Activated CD8-positive, alpha-beta memory T cell treated with anti-CD3 and anti-CD28 coated beads, Interleukin-2, amount 50 U/mL, for 1 hour (primary cell): ENCODE measurements at regions not wholly inside any gene's neighbourhood (a gene's known extent, or its start where the extent isn't known, plus 50 kb on each side); places are given as distances from the start of the nearest gene placed in this dataset.

ENCODE experiments used
- DNase-seq: peaks from one replicate; pipeline ENCODE4 v3.0.0-alpha.2; 2020; ENCODE audit errors: extremely low read depth

DNA sequence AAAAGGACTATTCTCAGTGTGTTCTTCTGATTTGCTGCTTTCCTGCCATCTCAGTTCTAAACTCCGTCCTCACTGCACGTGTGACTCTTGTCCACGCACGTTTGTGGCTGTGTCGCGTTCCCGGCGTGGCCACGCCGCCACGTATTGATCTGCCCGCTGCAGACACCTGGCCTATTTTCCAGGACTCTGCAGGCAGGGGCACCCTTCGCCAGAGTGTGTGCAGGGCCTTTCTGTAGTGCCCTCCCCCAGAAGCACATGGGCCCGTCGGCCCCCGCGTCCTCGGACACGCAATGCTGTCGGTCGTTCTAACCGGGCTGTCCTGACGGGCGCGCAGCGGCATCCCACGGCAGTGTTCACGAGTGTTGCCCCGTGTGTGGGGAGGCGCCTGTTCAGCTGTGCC lies 87.6 kb downstream of the YTHDF1 start:
- DNase-seq, result no peak

- DNase-seq, result no peak
Observed at GRCh38 chr20:63127700-63128364, 88.1 kb downstream of the YTHDF1 start.

DNA sequence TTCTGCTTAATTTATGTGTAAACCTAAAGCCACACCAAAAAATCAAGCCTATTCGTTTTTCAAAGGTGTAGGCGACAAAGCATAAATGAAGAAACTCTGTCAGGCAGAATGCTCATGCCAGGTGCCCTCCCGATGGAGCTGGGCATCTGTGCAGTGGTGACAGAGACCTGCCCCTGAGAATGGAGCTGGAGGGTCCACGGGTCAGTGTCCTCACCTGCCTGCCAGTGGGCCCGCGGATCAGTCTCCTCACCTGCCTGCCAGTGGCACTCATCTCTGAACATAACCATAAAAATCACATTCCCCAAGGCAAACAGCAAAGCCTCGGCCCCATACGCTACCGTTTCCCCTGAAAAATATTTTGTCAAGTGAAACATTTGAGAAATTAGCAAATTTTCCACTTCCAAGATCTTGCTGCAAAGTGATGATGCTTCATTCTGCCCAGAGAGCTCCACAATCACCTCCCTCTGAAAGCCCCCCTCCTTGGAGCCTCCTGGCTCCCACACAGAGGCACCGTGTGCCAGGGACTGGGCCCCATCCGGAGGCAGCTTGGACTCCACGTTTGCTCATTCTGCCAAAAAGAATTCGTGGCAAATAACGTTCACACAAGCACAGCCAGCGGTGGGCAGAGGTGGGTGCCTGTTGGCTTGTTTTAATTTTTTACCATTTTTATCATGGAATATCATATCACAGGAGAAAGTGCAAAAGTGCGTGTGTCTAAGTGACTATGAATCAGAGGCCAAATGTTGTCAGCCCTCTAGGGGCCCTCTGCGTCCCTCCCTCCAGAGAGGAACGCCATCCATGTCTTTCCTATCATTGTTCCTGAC lies 88.8 kb downstream of the YTHDF1 start:
- no peak for DNase-seq

DNA sequence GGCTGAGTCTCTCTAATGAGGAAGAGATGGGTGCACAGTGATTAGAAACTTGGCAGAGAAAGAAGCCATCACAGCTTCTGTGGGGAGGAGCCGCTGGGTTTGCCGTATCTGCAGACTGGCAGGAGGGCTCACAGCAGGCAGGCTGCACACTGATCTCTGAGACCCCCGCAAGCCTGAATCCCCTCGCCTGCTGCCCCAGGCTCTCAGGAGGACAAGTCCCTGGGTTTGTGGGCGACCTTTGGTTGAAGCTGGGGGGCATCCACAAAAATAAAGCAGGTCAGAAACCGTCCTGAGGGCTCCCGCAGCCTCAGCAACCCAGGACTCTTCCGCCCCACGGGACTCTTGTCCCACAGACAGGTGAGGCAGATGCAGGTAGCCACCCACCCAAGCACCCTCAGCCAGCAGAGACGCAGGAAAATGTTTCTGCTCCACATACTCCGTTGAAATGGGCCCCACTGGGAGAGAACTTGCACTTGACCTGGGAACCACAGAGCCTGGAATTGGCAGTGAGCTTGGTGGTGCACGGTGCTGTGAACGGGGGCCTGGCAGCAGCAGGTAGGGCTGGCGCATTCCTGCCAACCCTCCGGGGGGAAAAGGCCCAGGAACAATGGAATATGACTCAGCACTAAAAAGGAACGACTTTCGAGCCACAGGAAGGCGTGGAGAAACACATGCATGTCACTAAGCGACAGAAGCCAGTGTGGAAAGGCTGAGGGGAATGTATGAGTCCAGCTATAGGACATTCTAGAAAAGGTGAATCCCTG lies 89.9 kb downstream of the YTHDF1 start:
- no peak for DNase-seq

- DNase-seq, result no peak
Observed at GRCh38 chr20:63125581-63125837, 90.4 kb downstream of the YTHDF1 start.

GRCh38 chr20:63124782-63125580 lies 91.0 kb downstream of the YTHDF1 start:
- DNase-seq, result no peak

DNA sequence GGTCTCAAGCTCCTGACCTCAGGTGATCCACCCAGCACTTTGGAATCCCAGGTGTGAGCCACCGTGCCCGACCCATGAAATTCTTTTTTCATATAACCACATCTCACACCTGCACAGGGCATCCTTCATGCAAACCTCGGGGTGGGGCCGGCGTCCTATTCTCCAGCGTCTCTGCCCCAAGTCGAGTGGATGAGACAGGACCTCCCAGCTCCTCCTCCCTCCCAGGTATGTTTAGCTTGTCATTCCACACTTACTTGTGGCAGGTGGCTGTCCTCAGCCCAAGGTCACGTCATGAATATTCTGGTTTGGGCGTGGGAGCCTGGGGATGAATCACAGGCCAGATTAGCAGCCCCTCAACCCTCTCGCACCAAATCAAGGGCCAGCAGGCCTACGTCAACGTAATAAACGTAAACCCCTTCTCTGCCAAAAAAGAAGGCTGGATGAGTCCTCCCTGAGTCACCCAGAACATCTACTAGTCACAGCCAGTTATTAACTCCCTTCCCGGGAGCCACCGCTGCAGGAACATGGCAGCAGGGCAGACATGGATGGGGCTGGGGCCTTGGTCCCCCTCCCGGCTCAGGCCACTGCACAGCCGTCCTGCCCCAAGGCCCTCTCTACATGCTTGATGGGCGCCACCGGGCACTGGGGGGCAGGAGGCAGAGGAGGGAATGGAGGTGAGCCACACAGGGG lies 91.7 kb downstream of the YTHDF1 start:
- DNase-seq, result no peak

DNA sequence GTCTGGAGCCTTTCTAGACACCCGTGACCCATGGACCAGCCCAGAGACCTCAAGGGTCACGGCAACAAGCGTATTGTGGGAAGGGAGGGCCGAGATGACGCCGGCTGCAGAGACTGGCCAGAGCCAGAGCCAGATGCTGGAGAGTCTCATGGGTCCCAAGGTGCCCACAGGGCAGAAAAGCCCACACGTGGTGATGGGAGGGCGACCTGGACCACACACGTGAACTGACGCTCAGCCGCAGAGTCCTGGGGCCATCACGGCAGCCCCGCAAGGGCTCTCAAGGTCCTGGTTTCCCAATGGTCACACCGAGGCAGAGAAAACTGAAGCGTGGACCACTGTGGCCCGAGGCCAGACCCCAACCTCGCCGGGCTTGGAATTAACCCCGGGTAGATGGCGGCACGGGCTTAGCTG lies 92.6 kb downstream of the YTHDF1 start:
- DNase-seq, result no peak

DNA sequence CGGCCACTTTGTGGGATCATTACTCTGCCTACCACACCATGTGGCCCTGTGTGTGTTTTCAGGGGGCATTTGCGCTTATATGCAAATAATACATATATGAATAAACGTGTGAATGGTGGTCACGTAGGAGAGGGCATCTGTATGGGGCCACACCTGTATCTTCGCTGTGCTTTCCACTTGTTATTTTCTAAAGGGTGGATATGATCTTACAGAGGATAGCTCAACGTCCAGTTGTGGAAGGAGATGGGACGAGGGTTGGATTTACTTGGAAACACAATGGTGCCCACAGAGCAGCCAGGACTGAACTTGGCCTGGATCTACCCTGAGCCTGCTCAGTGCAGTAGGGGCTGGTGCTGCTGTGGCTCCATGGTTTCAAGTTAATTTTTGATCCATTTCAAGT lies 93.3 kb downstream of the YTHDF1 start:
- DNase-seq, result no peak

DNA sequence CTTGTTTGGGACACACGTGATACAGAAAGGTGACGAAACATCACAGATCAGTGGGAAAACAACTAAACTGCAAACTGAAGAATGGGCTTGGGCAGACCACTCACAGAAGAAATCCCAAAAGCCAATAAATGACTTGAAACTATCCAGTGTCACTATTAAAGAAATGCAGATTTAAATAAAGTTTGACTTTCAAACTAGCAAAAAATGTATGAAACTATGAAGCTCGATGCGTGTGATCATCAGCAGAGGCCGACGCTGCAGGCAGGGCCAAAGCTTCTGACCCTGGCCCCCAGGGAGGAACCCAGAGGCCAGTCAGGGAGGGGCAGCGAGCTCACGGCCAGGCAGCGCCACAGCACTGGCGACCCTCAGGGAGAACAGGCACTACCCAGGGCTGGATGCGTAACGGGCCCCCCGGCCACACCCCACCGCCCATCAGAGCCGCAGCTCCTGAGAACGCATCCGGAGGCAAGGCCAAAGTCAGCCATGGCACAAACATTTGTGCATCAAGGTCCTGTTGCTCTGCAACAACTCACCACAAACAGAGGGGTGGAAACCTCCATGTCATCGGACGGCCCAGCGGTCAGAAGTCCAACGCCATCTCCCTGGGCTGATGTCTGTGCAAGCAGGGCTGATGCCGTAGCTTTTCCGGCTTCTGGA lies 94.1 kb downstream of the YTHDF1 start:
- no peak for DNase-seq

DNA sequence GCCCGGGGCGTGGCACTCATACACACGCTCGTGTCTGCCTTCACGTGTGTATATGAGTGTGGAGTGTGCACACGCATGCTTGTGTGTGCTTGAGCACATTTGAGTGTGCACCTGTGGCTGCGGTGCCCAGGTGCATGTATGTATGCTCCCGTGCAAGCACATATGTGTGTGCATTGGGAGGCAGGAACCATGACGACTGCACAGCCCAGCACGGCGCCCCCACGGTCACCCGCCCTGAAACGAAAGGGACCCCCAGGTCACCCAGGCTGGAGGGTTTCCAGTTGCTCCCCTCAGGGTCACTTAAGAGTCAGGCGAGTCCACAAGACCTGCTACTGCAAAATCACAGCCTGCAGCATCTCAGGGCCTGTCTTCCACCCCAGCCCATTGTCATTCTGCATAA lies 94.7 kb downstream of the YTHDF1 start:
- DNase-seq, result no peak

- DNase-seq, result no peak
Observed at GRCh38 chr20:63120808-63121090, 95.2 kb downstream of the YTHDF1 start.

GRCh38 chr20:63119963-63120807 lies 95.7 kb downstream of the YTHDF1 start:
- no peak for DNase-seq

DNA sequence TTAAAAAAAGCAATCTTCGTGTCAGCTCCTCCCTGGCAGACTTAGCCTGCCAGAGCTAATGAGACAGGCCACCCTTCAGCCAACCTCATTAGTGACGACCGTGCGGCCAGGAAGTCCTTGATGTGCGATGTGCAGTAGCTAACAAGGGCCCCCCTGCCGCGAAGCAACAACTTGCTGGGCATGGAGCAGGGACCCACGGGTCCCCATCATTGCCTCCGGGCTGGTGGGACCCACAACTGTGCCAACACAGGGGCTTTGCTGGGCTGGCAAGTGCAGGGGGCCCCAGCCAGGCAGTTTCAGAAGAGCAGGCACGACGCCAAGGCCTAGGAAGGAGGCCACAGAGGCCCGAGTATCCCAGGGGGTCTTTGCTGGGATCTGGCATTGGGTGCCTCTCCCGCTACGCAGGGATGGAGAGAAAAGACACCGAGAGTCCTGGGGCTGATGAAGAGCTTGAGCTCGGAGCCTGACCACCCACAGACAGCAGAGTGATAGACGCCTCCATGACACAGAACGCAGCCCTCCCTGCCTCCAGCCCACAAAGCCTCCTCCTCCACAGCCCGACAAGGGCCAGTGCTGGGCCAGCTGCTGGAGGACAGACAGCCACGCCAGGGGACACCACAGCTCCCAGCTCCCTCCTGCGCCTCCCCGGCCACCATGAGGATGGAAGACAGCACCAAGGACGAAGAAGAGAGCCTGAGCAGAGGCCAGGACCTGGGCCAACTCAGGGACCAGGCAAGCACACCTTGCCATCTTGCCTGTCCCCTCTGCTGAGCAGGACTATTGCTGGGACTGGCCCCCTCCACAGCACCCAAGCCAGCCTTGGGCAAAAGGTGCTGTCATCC lies 96.6 kb downstream of the YTHDF1 start:
- DNase-seq, result no peak

GRCh38 chr20:63118303-63119120 lies 97.4 kb downstream of the YTHDF1 start:
- DNase-seq, result no peak

DNA sequence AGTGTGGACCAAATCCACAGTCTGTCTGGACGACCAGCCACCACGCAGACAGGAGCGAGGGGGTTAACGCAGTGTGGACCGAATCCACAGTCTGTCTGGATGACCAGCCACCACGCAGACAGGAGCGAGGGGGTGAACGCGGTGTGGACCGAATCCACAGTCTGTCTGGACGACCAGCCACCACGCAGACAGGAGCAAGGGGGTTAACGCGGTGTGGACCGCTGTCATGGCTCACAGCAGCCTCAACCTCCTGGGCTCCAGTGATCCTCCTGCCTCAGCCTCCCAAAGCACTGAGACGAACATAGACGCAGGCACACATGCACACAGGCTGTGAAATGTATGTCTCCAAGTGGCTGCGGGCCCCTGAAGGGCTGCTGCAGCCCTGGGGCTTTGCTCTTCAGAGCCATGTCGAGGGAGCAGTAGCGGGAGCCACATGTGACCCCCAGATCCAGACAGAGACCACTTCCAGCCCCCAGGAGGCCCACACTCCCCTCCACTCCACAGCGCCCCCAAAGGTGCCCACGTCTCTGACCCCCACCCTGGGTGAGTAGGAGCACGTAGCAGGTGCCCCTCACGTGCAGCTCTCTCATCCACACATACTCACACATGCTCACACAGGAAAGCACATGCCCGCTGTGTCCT lies 98.1 kb downstream of the YTHDF1 start:
- no peak for DNase-seq

- DNase-seq, result no peak
Observed at GRCh38 chr20:63117151-63117550, 98.8 kb downstream of the YTHDF1 start.
